Effector memory CD4-positive, alpha-beta T cell (primary cell): ENCODE measurements at regions not wholly inside any gene's neighbourhood (a gene's known extent, or its start where the extent isn't known, plus 50 kb on each side); places are given as distances from the start of the nearest gene placed in this dataset.

ENCODE experiments used
- DNase-seq, 3 donors: peaks; one replicate each; pipeline ENCODE4 v3.0.0-alpha.2; 2020
- H3K27ac ChIP-seq: 2 replicates; pipeline ENCODE4 v1.7.0; 2013; ENCODE audit warnings: mild to moderate bottlenecking, low read length, moderate library complexity; ENCODE audit not compliant: insufficient read depth, poor library complexity, severe bottlenecking
- H3K27me3 ChIP-seq: replicated peaks from 2 replicates; pipeline ENCODE4 v1.7.0; 2013; ENCODE audit warnings: mild to moderate bottlenecking, low read length; ENCODE audit not compliant: insufficient read depth, control insufficient read depth, poor library complexity, severe bottlenecking
- H3K36me3 ChIP-seq: 2 replicates; pipeline ENCODE4 v1.7.0; 2013; ENCODE audit warnings: mild to moderate bottlenecking, low read length, moderate library complexity; ENCODE audit not compliant: control insufficient read depth, insufficient read depth
- H3K4me1 ChIP-seq: 2 replicates; pipeline ENCODE4 v1.7.0; 2013; ENCODE audit warnings: low read length, mild to moderate bottlenecking; ENCODE audit not compliant: control insufficient read depth, insufficient read depth, poor library complexity, severe bottlenecking
- H3K4me3 ChIP-seq: 2 replicates; pipeline ENCODE4 v1.7.0; 2013; ENCODE audit warnings: low read length, low read depth, mild to moderate bottlenecking; ENCODE audit not compliant: insufficient read depth, poor library complexity, severe bottlenecking
- H3K9me3 ChIP-seq: 2 replicates; pipeline ENCODE4 v1.7.0; 2013; ENCODE audit warnings: mild to moderate bottlenecking, low read length, moderate library complexity; ENCODE audit not compliant: control insufficient read depth

DNA sequence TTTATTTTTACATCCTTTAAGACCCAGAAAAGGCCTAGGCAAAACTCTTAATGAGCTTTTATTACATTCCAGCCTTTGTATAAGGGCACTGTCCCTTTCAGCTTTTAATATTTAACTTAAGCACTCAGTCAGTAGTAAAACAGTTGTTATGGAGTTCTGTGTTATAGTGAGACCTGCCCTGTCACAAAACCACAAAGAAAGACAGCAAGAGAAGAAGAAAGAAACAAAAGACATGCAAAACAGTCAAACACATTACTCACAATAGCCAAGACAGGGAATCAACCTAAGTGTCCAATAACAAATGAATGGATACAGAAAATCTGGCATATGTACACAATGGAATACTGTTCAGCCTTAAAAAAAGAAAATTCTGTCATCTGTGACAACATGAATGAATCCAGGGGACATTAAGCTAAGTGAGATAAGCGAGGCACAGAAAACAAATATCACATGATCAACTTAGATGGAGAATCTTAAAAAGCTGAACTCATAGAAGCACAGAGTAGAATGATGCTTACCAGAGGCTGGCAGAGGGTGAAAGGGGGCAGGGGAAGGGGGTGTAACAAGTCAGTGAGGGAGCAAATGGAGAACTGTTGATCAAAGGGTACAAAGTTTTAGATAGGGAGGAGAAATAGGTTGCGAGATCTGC is 63.8 kb upstream of the CCNG1 start:
- H3K36me3 ChIP-seq: no peaks in the 10 kb centered on the region
- H3K27me3 ChIP-seq: no peaks in the 10 kb centered on the region
- H3K4me1 ChIP-seq: no peaks in the 10 kb centered on the region
- DNase-seq: no peak
- no peak overlapping the region for H3K27ac ChIP-seq
- H3K9me3 ChIP-seq: no peaks in the 10 kb centered on the region
- H3K4me3 ChIP-seq: no peak overlapping the region

DNA sequence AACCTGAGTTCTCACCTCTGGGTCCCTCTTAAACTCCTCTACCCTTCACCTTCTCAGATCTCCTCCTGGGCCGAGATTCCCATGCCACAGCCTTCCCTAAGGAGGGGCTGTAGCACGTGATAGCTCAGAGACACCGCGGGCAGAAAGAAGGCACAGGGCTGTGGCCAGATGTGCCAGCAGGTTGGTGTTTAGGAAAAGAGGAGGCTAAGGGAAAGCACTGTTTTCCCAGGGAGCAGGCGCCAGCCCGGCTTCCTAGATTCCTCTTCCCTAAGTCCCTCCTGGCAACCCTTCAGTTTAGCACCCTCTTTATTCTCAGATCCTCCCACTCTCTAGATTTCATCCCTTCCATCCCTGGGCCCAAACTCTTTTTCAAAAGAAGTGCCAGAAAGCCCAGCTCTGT is 59.4 kb upstream of the CCNG1 start:
- Histone ChIP-seq H3K27me3 (no peaks in the 10 kb centered on the region), H3K4me1 (no peaks in the 10 kb centered on the region), H3K36me3 (no peaks in the 10 kb centered on the region), H3K4me3 (no peak overlapping the region), H3K27ac (no peak overlapping the region), H3K9me3 (no peaks in the 10 kb centered on the region)
- no peak for DNase-seq

DNA sequence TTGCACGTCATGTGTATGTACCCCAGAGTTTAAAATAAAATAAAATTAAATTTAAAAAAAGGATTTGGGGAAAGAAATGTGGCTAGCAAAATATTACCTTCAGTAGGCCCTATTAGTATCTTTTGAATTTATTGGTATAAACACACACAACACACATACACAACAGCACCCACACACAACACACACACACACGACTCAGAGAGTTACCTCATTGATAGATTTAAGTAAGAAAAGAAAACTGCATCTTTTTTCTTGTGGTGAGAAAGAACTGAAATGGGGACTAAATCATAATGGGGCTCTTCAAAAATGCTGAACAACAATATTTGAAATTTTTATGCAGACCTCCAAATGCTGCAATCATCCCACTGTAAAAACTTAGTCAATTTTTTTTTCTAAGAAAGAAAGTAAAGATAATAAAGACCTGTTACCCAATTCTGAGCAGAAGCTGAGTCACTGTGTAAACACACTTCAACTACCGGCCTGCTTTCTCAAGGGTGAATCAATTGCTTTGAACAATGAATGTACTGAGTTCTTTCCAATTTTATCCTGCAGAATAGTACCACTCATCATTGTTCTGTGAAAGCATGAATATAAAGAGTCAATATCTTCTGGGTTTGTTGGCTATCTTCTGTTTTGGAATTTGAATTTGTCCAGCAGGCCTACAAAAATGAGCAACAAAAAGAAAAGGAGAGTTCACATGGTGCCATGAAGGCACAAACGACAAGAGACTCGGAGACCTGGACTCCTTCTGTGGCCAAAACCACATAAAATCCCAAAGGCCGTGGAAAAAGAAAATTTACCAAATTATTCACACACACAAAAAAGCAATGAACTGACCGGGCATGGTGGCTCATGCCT is 57.9 kb upstream of the CCNG1 start:
- H3K4me3 ChIP-seq: no peak overlapping the region
- H3K4me1 ChIP-seq: no peaks in the 10 kb centered on the region
- H3K27ac ChIP-seq: no peak overlapping the region
- H3K9me3 ChIP-seq: no peaks in the 10 kb centered on the region
- H3K36me3 ChIP-seq: no peaks in the 10 kb centered on the region
- no peak for DNase-seq
- no peaks in the 10 kb centered on the region for H3K27me3 ChIP-seq

DNA sequence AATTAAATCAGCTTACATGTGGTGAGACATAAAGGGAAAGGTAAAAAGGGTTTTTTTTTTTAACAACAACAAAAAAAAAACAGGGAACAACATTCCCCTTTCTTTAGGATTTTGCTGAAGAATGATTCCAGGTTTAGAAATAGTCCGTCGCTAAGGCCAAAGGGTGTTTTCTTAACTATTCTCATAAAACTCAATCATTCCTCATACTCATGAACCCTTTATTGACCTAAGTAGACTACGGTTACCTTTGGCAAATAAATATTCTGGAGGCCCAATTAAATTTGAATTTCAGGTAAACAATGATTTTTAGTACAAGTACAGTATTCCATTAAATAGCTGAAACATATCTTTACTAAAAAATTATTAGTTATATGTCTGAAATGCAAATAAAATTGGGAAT is 55.6 kb upstream of the CCNG1 start:
- H3K27me3 ChIP-seq: no peaks in the 10 kb centered on the region
- H3K4me3 ChIP-seq: no peak overlapping the region
- H3K36me3 ChIP-seq: no peaks in the 10 kb centered on the region
- no peaks in the 10 kb centered on the region for H3K4me1 ChIP-seq
- no peaks in the 10 kb centered on the region for H3K9me3 ChIP-seq
- DNase-seq: no peak
- H3K27ac ChIP-seq: no peak overlapping the region

DNA sequence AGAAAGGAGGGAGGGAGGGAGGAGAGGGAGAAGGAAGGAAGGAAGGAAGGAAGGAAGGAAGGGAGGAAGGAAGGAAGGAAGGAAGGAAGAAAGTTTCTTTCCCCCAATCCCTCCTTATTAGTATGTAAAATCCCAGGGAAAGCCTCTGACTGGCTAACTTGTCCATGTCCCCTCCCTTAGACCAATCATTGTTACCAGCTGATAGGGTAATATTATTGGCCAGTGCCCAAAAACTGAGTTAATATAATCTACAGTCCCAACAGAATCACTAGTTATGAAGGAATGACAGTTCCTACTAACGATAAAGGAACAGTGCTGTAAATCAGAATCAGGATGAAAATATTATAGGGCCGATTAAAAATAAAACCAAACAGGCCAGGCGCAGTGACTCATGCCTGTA is 53.6 kb upstream of the CCNG1 start:
- no peak for DNase-seq
- Histone ChIP-seq H3K4me1 (no peaks in the 10 kb centered on the region), H3K27ac (no peak overlapping the region), H3K27me3 (no peaks in the 10 kb centered on the region), H3K9me3 (no peaks in the 10 kb centered on the region), H3K4me3 (no peak overlapping the region), H3K36me3 (no peaks in the 10 kb centered on the region)

DNA sequence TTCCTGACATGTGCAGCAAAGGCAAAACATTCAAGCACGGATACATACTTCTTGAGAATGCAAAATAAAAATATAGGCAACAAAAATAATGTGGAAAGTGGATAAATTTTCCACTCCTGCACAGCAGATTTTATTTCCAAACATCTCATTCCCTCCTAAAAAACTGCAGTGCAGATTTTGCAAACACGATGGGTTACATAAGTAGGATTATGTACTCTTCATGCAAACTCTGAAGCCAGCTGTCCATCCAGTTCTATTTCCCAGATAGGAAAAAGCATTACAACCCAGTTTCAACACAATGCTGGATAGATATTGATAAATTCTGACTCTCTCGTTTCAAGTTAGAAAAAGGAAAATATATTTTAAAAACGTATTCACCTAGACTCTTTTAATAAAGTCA is 52.7 kb upstream of the CCNG1 start:
- DNase-seq: no peak
- H3K27me3 ChIP-seq: no peaks in the 10 kb centered on the region
- no peaks in the 10 kb centered on the region for H3K9me3 ChIP-seq
- H3K4me1 ChIP-seq: no peaks in the 10 kb centered on the region
- H3K27ac ChIP-seq: no peak overlapping the region
- no peaks in the 10 kb centered on the region for H3K36me3 ChIP-seq
- no peak overlapping the region for H3K4me3 ChIP-seq

DNA sequence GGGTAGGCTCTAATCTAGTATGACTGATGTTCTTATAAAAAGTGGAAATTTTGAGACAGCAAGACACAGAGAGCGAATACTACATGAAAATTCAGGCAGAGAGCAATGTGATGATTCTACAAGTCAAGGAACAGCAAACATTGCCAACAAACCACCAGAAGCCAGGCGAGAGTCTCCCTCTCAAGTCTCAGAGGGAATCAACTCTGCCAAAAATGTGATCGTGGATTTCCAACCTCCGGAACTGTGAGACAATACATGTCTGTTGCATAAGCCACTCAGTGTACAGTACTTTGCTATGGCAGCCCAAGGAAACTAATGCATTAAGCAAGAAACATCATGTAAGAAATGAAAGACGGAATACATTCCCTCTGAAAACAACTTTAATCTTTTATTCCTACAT is 52.1 kb upstream of the CCNG1 start:
- Histone ChIP-seq H3K9me3 (no peaks in the 10 kb centered on the region), H3K27ac (no peak overlapping the region), H3K36me3 (no peaks in the 10 kb centered on the region), H3K4me3 (no peak overlapping the region), H3K4me1 (no peaks in the 10 kb centered on the region), H3K27me3 (no peaks in the 10 kb centered on the region)
- no peak for DNase-seq

DNA sequence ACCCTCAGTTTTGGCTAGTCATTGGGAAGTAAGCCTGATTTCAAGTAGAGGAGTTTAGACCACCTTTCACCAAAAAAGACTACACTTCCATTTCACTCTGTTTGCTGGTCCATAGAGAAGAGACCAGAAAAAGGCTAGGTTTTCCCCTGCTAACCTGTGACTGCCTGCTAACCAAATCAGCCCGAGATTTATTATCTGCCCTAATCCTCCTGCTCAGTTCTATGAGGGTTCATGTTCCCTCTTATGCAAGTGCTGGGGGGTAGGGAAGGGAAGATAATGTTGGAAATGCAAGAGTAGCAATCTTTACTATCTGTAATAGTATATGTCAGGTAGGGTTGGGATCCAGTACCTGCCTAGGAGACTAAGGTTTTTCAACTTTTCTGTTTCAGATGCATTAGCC is 51.6 kb upstream of the CCNG1 start:
- no peak for DNase-seq
- Histone ChIP-seq H3K27me3 (no peaks in the 10 kb centered on the region), H3K4me1 (no peaks in the 10 kb centered on the region), H3K9me3 (no peaks in the 10 kb centered on the region), H3K4me3 (no peak overlapping the region), H3K27ac (no peak overlapping the region), H3K36me3 (no peaks in the 10 kb centered on the region)

DNA sequence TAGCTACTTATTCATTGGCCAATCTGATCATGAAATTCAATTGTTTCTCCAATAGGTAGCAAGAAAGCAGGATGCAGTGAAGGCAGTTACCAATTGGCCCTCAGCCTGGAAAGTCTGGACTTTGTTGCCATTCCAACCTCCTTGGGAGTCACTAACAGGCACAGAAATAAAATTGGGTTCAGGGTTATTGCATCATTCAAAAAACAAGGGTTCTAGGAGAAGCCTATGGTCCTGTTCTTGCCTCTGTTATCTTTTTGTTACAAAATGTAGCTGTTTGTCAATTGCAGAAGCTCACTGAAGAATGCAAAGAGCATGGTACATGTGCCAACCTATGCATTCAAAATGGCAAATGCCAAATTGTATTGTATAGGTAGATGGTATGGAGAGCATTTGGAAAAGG is 51.0 kb upstream of the CCNG1 start:
- Histone ChIP-seq H3K27me3 (no peaks in the 10 kb centered on the region), H3K27ac (no peak overlapping the region), H3K9me3 (no peaks in the 10 kb centered on the region), H3K4me1 (no peaks in the 10 kb centered on the region), H3K36me3 (no peaks in the 10 kb centered on the region), H3K4me3 (no peak overlapping the region)
- no peak for DNase-seq

DNA sequence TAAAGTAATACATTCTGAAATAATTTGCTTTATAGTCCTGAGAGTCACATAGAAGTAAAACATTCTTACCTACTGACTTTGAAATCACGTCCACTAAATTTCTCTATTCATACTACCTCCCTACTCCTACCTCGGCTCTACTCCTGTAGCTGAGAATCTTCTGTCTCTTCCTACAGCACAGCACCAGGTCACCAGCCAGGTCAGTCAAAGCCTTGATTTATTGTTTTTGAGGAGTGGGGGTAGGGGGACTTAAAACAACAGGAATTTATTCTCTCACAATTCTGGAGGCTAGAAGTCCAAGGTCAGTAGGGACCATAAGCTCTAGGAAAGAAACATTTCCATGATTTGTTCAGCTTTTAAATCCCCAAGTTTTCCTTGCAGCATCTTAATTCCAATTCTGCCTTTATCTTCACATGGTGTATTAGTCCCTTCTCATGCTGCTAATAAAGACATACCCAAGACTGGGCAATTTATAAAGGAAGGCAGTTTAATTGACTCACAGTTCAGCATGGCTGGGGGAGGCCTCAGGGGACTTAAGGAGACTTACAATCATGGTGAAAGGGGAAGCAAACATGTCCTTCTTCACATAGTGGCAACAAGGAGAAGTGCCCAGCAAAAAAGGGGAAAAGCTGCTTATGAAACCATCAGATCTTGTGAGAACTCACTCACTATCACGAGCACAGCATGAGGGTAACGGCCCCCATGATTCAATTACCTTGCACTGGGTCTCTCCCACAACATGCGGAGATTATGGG is 49.6 kb upstream of the CCNG1 start:
- Histone ChIP-seq H3K27me3 (no peaks in the 10 kb centered on the region), H3K36me3 (no peaks in the 10 kb centered on the region), H3K9me3 (no peaks in the 10 kb centered on the region), H3K4me1 (no peaks in the 10 kb centered on the region), H3K4me3 (no peak overlapping the region), H3K27ac (no peak overlapping the region)
- DNase-seq: no peak
